HG03039 (cell line): ENCODE measurements at regions not wholly inside any gene's neighbourhood (a gene's known extent, or its start where the extent isn't known, plus 50 kb on each side); places are given as distances from the start of the nearest gene placed in this dataset.

Experiments
- ATAC-seq: cut with Tn5 transposase; IDR thresholded peaks from one replicate; pipeline ENCODE4 v1.9.1; 2021; ENCODE audit warnings: mild to moderate bottlenecking, moderate library complexity; ENCODE audit not compliant: unreplicated experiment

- no peak for ATAC-seq
These were observed 162.8 kb upstream of the RARB start for GRCh38 chr3:25265284-25265683.

- no peak for ATAC-seq
These were observed 161.4 kb upstream of the RARB start for GRCh38 chr3:25266677-25267076.

GRCh38 chr3:25272090-25272489, 156.0 kb upstream of the RARB start:
- ATAC-seq, result no peak

GRCh38 chr3:25273582-25274171, 154.4 kb upstream of the RARB start:
- ATAC-seq, result no peak

GRCh38 chr3:25277503-25277902, 150.6 kb upstream of the RARB start:
- no peak for ATAC-seq

- no peak for ATAC-seq
These were observed 146.9 kb upstream of the RARB start for GRCh38 chr3:25281041-25281731.

- no peak for ATAC-seq
These were observed 146.3 kb upstream of the RARB start for GRCh38 chr3:25281732-25282126.

- no peak for ATAC-seq
These were observed 144.4 kb upstream of the RARB start for GRCh38 chr3:25283613-25284012.

- no peak for ATAC-seq
These were observed 143.8 kb upstream of the RARB start for GRCh38 chr3:25284249-25284648.

GRCh38 chr3:25287291-25287884, 140.7 kb upstream of the RARB start:
- ATAC-seq, result no peak

GRCh38 chr3:25288413-25288812, 139.7 kb upstream of the RARB start:
- no peak for ATAC-seq

- no peak for ATAC-seq
These were observed 138.9 kb upstream of the RARB start for GRCh38 chr3:25289156-25289555.

- no peak for ATAC-seq
These were observed 138.4 kb upstream of the RARB start for GRCh38 chr3:25289663-25290062.

- ATAC-seq, result no peak
These were observed 136.6 kb upstream of the RARB start for GRCh38 chr3:25291481-25291905.

- ATAC-seq, result no peak
These were observed 136.0 kb upstream of the RARB start for GRCh38 chr3:25292036-25292435.

- no peak for ATAC-seq
These were observed 135.5 kb upstream of the RARB start for GRCh38 chr3:25292595-25292994.

GRCh38 chr3:25293736-25294135, 134.3 kb upstream of the RARB start:
- no peak for ATAC-seq

- no peak for ATAC-seq
These were observed 133.8 kb upstream of the RARB start for GRCh38 chr3:25294169-25294805.

GRCh38 chr3:25297667-25298585, 130.1 kb upstream of the RARB start:
- ATAC-seq, result no peak

- no peak for ATAC-seq
These were observed 127.9 kb upstream of the RARB start for GRCh38 chr3:25300141-25300540.

- no peak for ATAC-seq
These were observed 123.1 kb upstream of the RARB start for GRCh38 chr3:25304916-25305315.
